ENCODE measurements at regions not wholly inside any gene's neighbourhood (a gene's known extent, or its start where the extent isn't known, plus 50 kb on each side); places are given as distances from the start of the nearest gene placed in this dataset.

- POLR2A ChIA-PET = no interaction called here
- H3K27me3 ChIP-seq (ENCODE audit: insufficient read depth) = no peaks in the 10 kb centered on the region
- no peaks in the 10 kb centered on the region for H3K36me3 ChIP-seq (replicated peaks in 1 of 2; ENCODE audit: control insufficient read depth in 1 of 2, insufficient read depth in 2 of 2, low read length in 1 of 2)
- no peak overlapping the region for H3K27ac ChIP-seq (ENCODE audit: low read depth in 2 of 2, low read length in 1 of 2)
- 43% methylated on average over 2 of the region's 2 CpGs for WGBS (ENCODE audit: low lambda C conversion rate)
- DNase-seq = no peak
- no peaks in the 10 kb centered on the region for H3F3A ChIP-seq (replicated peaks; ENCODE audit: insufficient read depth)
- no peaks in the 10 kb centered on the region for H3K79me2 ChIP-seq (ENCODE audit: insufficient read depth)
- no peaks in the 10 kb centered on the region; a peak in 1 of 4 replicates for H3K4me1 ChIP-seq (ENCODE audit: control insufficient read depth in 1 of 2, insufficient read depth in 2 of 2, low read depth in 1 of 2, low read length in 1 of 2)
- no peak for TF ChIP-seq USF2 (IDR thresholded peaks at IDR 0.05; ENCODE audit: borderline replicate concordance, low read depth, low read length)
- TF ChIP-seq USF1 (IDR thresholded peaks at IDR 0.05; ENCODE audit: borderline replicate concordance, low read depth) = no peak
- no peak for TF ChIP-seq MXI1 (IDR thresholded peaks at IDR 0.05; ENCODE audit: low read depth, low read length)
- TF ChIP-seq POLR2AphosphoS5 (IDR thresholded peaks at IDR 0.05; ENCODE audit: low read depth, low read length) = no peak
- TF ChIP-seq MEF2A (IDR thresholded peaks at IDR 0.05; ENCODE audit: borderline replicate concordance, low read depth) = no peak
- TF ChIP-seq ZBTB33 (IDR thresholded peaks at IDR 0.05; ENCODE audit: borderline replicate concordance, low read depth) = no peak
- TF ChIP-seq TEAD4 (IDR thresholded peaks at IDR 0.05; ENCODE audit: borderline replicate concordance, insufficient read depth) = no peak
- TF ChIP-seq CTCF (IDR thresholded peaks at IDR 0.05) = no peak
- TF ChIP-seq NRF1 (IDR thresholded peaks at IDR 0.05; ENCODE audit: low read depth, low read length) = no peak
- TF ChIP-seq FOSL2 (IDR thresholded peaks at IDR 0.05; ENCODE audit: borderline replicate concordance, low read depth) = no peak
- TF ChIP-seq SMC3 (IDR thresholded peaks at IDR 0.05; ENCODE audit: low read depth, low read length) = no peak
- TF ChIP-seq PBX3 (IDR thresholded peaks at IDR 0.05) = no peak
- no peak for TF ChIP-seq GATA2 (CRISPR knock-in tag; IDR thresholded peaks at IDR 0.05)
- no peak for TF ChIP-seq MAX (IDR thresholded peaks at IDR 0.05; ENCODE audit: low read depth)
- TF ChIP-seq NFIC (IDR thresholded peaks at IDR 0.05; ENCODE audit: borderline replicate concordance) = no peak
- no peak for TF ChIP-seq FOXM1 (IDR thresholded peaks at IDR 0.05; ENCODE audit: low read depth)
- no peak for TF ChIP-seq RFX5 (IDR thresholded peaks at IDR 0.05; ENCODE audit: low read length)
- no peak overlapping the region for H3K9ac ChIP-seq
- H2AFZ ChIP-seq (ENCODE audit: low read depth) = no peak overlapping the region
- H4K20me1 ChIP-seq (ENCODE audit: insufficient read depth) = no peaks in the 10 kb centered on the region
- no peak overlapping the region for H3K4me3 ChIP-seq (ENCODE audit: low read depth in 2 of 2, low read length in 1 of 2)
- no peaks in the 10 kb centered on the region for H3K9me2 ChIP-seq
- no peaks in the 10 kb centered on the region for H3K9me3 ChIP-seq
- CTCF ChIA-PET = no interaction called here
- no peak overlapping the region for H3K4me2 ChIP-seq
Measured at GRCh38 chr3:22779737-22780136, 423.4 kb upstream of the UBE2E2 start.

All from SK-N-SH (cell line).